ENCODE measurements at regions not wholly inside any gene's neighbourhood (a gene's known extent, or its start where the extent isn't known, plus 50 kb on each side); places are given as distances from the start of the nearest gene placed in this dataset.
A peak's percentile ranks its signal among the peaks of the same experiment; 100 is the strongest.

- DNase-seq (ENCODE audit: low spot score): no peak
- TF ChIP-seq CTCF (IDR thresholded peaks at IDR 0.05): no peak
- H3K27ac ChIP-seq: no peak overlapping the region
- H3K4me3 ChIP-seq: no peak overlapping the region
Measured at GRCh38 chrX:40835526-40835925, 100.2 kb upstream of the MED14 start.

GRCh38 chrX:40843643-40844042 is 108.3 kb upstream of the MED14 start:
- TF ChIP-seq CTCF (IDR thresholded peaks at IDR 0.05): no peak
- Histone ChIP-seq H3K4me3 (no peak overlapping the region), H3K27ac (no peak overlapping the region)
- DNase-seq (ENCODE audit: low spot score): no peak

GRCh38 chrX:40844471-40844870 is 109.1 kb upstream of the MED14 start:
- no peak overlapping the region for H3K27ac ChIP-seq
- no peak for DNase-seq (ENCODE audit: low spot score)
- no peak for TF ChIP-seq CTCF (IDR thresholded peaks at IDR 0.05)

GRCh38 chrX:40845331-40845911 is 110.1 kb upstream of the MED14 start:
- no peak for DNase-seq (ENCODE audit: low spot score)
- Histone ChIP-seq H3K27ac (peak overlapping the region; percentile 6 to 34), H3K4me3 (peak overlapping the region; percentile 25)
- no peak for TF ChIP-seq CTCF (IDR thresholded peaks at IDR 0.05)

More at GRCh38 chrX:40844471-40844870, 109.1 kb upstream of the MED14 start:
- H3K4me3 ChIP-seq: no peak overlapping the region

GRCh38 chrX:40849906-40850823 is 114.8 kb upstream of the MED14 start:
- no peak for DNase-seq (ENCODE audit: low spot score)
- TF ChIP-seq CTCF (IDR thresholded peaks at IDR 0.05): no peak
- no peak overlapping the region for H3K27ac ChIP-seq
- H3K4me3 ChIP-seq: no peak overlapping the region

- DNase-seq (ENCODE audit: low spot score): no peak
- TF ChIP-seq CTCF (IDR thresholded peaks at IDR 0.05): no peak
- no peak overlapping the region for H3K4me3 ChIP-seq
- no peak overlapping the region for H3K27ac ChIP-seq
Measured at GRCh38 chrX:40852586-40852985, 117.2 kb upstream of the MED14 start.
